GM23338 (cell line): ENCODE measurements at regions not wholly inside any gene's neighbourhood (a gene's known extent, or its start where the extent isn't known, plus 50 kb on each side); places are given as distances from the start of the nearest gene placed in this dataset.

Source experiments
- ATAC-seq: fragments of 200-7000 bp; cut with Tn5 transposase; 3 replicates; pipeline ENCODE4 v1.9.1; 2020
- DNase-seq: peaks from one replicate; pipeline ENCODE4 v3.0.0-alpha.2; 2015; ENCODE audit warnings: low spot score
- H2AFZ ChIP-seq: fragments of 200-600 bp; sonication (generic); 2 replicates; pipeline ENCODE4 v1.8.0; 2016; ENCODE audit warnings: antibody characterized with exemption, mild to moderate bottlenecking, moderate library complexity
- H3F3A ChIP-seq: fragments of 200-600 bp; sonication (generic); replicated peaks from 2 replicates; pipeline ENCODE4 v1.8.0; 2017; ENCODE audit warnings: antibody characterized with exemption, mixed run types, low read depth
- H3K27ac ChIP-seq: fragments of 200-600 bp; sonication (generic); 2 replicates; pipeline ENCODE4 v1.6.1; 2016; ENCODE audit warnings: low read depth
- H3K27me3 ChIP-seq: fragments of 200-600 bp; sonication (generic); 2 replicates; pipeline ENCODE4 v1.8.0; 2016; ENCODE audit warnings: mild to moderate bottlenecking, mixed run types, moderate library complexity; ENCODE audit not compliant: insufficient read depth
- H3K36me3 ChIP-seq: fragments of 200-600 bp; sonication (generic); 2 replicates; pipeline ENCODE4 v1.8.0; 2016; ENCODE audit warnings: mild to moderate bottlenecking; ENCODE audit not compliant: insufficient read depth
- H3K4me1 ChIP-seq: fragments of 200-600 bp; sonication (generic); 2 replicates; pipeline ENCODE4 v1.8.0; 2016; ENCODE audit warnings: mild to moderate bottlenecking, moderate library complexity; ENCODE audit not compliant: insufficient read depth
- H3K4me2 ChIP-seq: fragments of 200-600 bp; sonication (generic); 2 replicates; pipeline ENCODE4 v1.7.1; 2017; ENCODE audit warnings: mixed run types
- H3K4me3 ChIP-seq: fragments of 200-600 bp; sonication (generic); 2 replicates; pipeline ENCODE4 v1.6.1; 2016; ENCODE audit warnings: mixed run types
- H3K79me2 ChIP-seq: fragments of 200-600 bp; sonication (generic); replicated peaks from 2 replicates; pipeline ENCODE4 v1.8.0; 2017; ENCODE audit warnings: mild to moderate bottlenecking; ENCODE audit not compliant: insufficient read depth
- H3K9me2 ChIP-seq: fragments of 200-600 bp; sonication (generic); 2 replicates; pipeline ENCODE4 v1.8.0; 2017; ENCODE audit not compliant: insufficient read depth
- H4K20me1 ChIP-seq: fragments of 200-600 bp; sonication (generic); replicated peaks from 2 replicates; pipeline ENCODE4 v1.8.0; 2017; ENCODE audit warnings: mild to moderate bottlenecking; ENCODE audit not compliant: insufficient read depth
- H3K27ac Mint-ChIP-seq: 2 replicates; pipeline ENCODE4 v1.8.0; 2020; ENCODE audit warnings: inconsistent platforms, mild to moderate bottlenecking, moderate library complexity, mixed read lengths
- H3K27me3 Mint-ChIP-seq: 3 replicates; pipeline ENCODE4 v1.8.0; 2022; ENCODE audit warnings: low read depth, mild to moderate bottlenecking, moderate library complexity, mixed read lengths, inconsistent platforms; ENCODE audit not compliant: insufficient read depth, poor library complexity
- H3K36me3 Mint-ChIP-seq: 3 replicates; pipeline ENCODE4 v1.8.0; 2021; ENCODE audit warnings: low read depth, mild to moderate bottlenecking, inconsistent platforms, moderate library complexity, mixed read lengths
- H3K4me1 Mint-ChIP-seq: 3 replicates; pipeline ENCODE4 v1.8.0; 2020; ENCODE audit warnings: mild to moderate bottlenecking, inconsistent platforms, mixed read lengths
- H3K4me3 Mint-ChIP-seq: 3 replicates; pipeline ENCODE4 v1.8.0; 2021; ENCODE audit warnings: moderate library complexity, mild to moderate bottlenecking, inconsistent platforms, mixed read lengths
- H3K9me3 Mint-ChIP-seq: 3 replicates; pipeline ENCODE4 v1.8.0; 2020; ENCODE audit warnings: moderate library complexity, mild to moderate bottlenecking, inconsistent platforms, mixed read lengths
- CREB1 ChIP-seq: fragments of 250-450 bp; sonication (Bioruptor Pico); IDR thresholded peaks from 2 replicates; pipeline ENCODE4 v1.5.0; 2020; ENCODE audit warnings: low read depth, mild to moderate bottlenecking, moderate library complexity
- CTCF ChIP-seq, 2 experiments: fragments of 200-600 bp in 1 of 2; sonication (generic) in 1 of 2; conservative IDR thresholded peaks; 2 replicates each; pipeline versions ENCODE4 v1.5.1 to v1.6.1; 2016 to 2017; ENCODE audit warnings: antibody characterized with exemption in 2 of 2, low read depth in 2 of 2, mild to moderate bottlenecking in 2 of 2, moderate library complexity in 1 of 2
- EZH2 ChIP-seq: fragments of 200-600 bp; sonication (generic); IDR thresholded peaks from one replicate; pipeline ENCODE4 v1.8.0; 2017; ENCODE audit warnings: antibody characterized with exemption, mild to moderate bottlenecking, low read depth; ENCODE audit not compliant: unreplicated experiment
- JUNB ChIP-seq: IDR thresholded peaks from one replicate; pipeline ENCODE4 v1.6.1; 2016; ENCODE audit warnings: antibody characterized with exemption; ENCODE audit not compliant: unreplicated experiment
- NANOG ChIP-seq: IDR thresholded peaks from 2 replicates; pipeline ENCODE4 v1.6.1; 2016; ENCODE audit warnings: antibody characterized with exemption, borderline replicate concordance
- STAT1 ChIP-seq: IDR thresholded peaks from one replicate; pipeline ENCODE4 v1.6.1; 2016; ENCODE audit warnings: antibody characterized with exemption; ENCODE audit not compliant: unreplicated experiment
- ZNF114 ChIP-seq: fragments of 250-450 bp; sonication (Bioruptor Pico); IDR thresholded peaks from 2 replicates; pipeline ENCODE4 v1.5.0; 2020; ENCODE audit warnings: mild to moderate bottlenecking, moderate library complexity
- ZNF331 ChIP-seq: fragments of 250-450 bp; sonication (Bioruptor Pico); IDR thresholded peaks from 2 replicates; pipeline ENCODE4 v1.5.0; 2020; ENCODE audit warnings: low read depth, mild to moderate bottlenecking, moderate library complexity
- ZNF462 ChIP-seq: fragments of 250-450 bp; sonication (Bioruptor Pico); IDR thresholded peaks from 2 replicates; pipeline ENCODE4 v1.5.0; 2020; ENCODE audit warnings: mild to moderate bottlenecking, moderate library complexity

GRCh38 chr9:84556556-84556955, 113.0 kb upstream of the NTRK2 start:
- H3K27me3 ChIP-seq: no peaks in the 10 kb centered on the region
- no peaks in the 10 kb centered on the region for H3K79me2 ChIP-seq
- 0 out of 2 replicates have a peak overlapping the region, but pooled peaks have one; percentile 78 for H2AFZ ChIP-seq
- no peaks in the 10 kb centered on the region; the same call in 1 of the 2 replicates for H3K9me2 ChIP-seq
- H3K27ac ChIP-seq: no peak overlapping the region
- H3K4me1 Mint-ChIP-seq: peaks cover 31% of the 10 kb centered on the region
- H3K27me3 Mint-ChIP-seq: peaks cover 7% of the 10 kb centered on the region
- H3K27ac Mint-ChIP-seq: no peak overlapping the region
- no peaks in the 10 kb centered on the region for H3K9me3 Mint-ChIP-seq
- H3F3A ChIP-seq: no peaks in the 10 kb centered on the region
- H3K36me3 ChIP-seq: no peaks in the 10 kb centered on the region
- no peaks in the 10 kb centered on the region for H4K20me1 ChIP-seq
- H3K4me1 ChIP-seq: 0 out of 2 replicates have a peak, but pooled peaks cover 4% of the 10 kb centered on the region
- H3K4me2 ChIP-seq: no peak overlapping the region
- no peak overlapping the region for H3K4me3 ChIP-seq
- ATAC-seq (no peak), DNase-seq (no peak)
- TF ChIP-seq ZNF331: no peak
- TF ChIP-seq ZNF114 (CRISPR knock-in tag): no peak
- TF ChIP-seq JUNB: no peak
- TF ChIP-seq ZNF462: no peak
- TF ChIP-seq CREB1 (CRISPR knock-in tag): no peak
- TF ChIP-seq EZH2: no peak
- no peak for TF ChIP-seq NANOG
- TF ChIP-seq CTCF (conservative IDR thresholded peaks at IDR 0.05; ENCODE audit: low read depth in 2 of 2): no peak
- TF ChIP-seq STAT1: no peak
- H3K4me3 Mint-ChIP-seq: no peak overlapping the region
- no peaks in the 10 kb centered on the region for H3K36me3 Mint-ChIP-seq
